ENCODE measurements at regions not wholly inside any gene's neighbourhood (a gene's known extent, or its start where the extent isn't known, plus 50 kb on each side); places are given as distances from the start of the nearest gene placed in this dataset.

DNA sequence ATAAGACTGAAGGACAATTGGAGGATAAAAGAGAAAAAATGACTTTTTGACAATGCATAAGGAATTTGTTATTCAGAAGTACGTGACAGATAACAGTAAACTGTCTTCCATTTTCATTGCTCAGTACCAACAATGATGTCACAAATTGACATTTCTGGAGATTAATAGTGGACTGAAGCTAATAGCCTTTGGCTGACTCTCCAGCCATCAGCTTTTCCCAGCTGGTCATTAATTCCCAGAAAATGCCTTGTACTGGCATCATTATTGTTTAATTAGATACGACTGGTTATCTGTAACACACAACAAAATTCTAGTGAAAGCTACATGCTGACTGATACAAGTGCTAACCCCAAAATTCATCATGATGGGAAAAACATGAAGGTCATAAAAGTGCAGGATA is 147.9 kb upstream of the FGF13 start (continued):
- TF ChIP-seq CTBP2 (IDR thresholded peaks at IDR 0.05; ENCODE audit: borderline replicate concordance, insufficient read depth, insufficient read length, low read length) (no peak), SRF (IDR thresholded peaks at IDR 0.05; ENCODE audit: low read depth, low read length) (no peak)
